Epithelial cell of prostate (primary cell): ENCODE measurements at regions not wholly inside any gene's neighbourhood (a gene's known extent, or its start where the extent isn't known, plus 50 kb on each side); places are given as distances from the start of the nearest gene placed in this dataset.

Experiments used
- DNase-seq: peaks from one replicate; pipeline ENCODE4 v3.0.0-alpha.2; 2011; ENCODE audit warnings: low read depth, low spot score
- H3K27ac ChIP-seq: fragments of 450-650 bp; 2 replicates; pipeline ENCODE4 v1.5.1; 2017; ENCODE audit warnings: mild to moderate bottlenecking

- H3K27ac ChIP-seq = no peak overlapping the region
- DNase-seq = no peak
Measured at GRCh38 chr10:25661632-25662031, 272.4 kb upstream of the MYO3A start.

GRCh38 chr10:25666276-25666675 is 267.8 kb upstream of the MYO3A start:
- no peak for DNase-seq
- no peak overlapping the region for H3K27ac ChIP-seq

DNA sequence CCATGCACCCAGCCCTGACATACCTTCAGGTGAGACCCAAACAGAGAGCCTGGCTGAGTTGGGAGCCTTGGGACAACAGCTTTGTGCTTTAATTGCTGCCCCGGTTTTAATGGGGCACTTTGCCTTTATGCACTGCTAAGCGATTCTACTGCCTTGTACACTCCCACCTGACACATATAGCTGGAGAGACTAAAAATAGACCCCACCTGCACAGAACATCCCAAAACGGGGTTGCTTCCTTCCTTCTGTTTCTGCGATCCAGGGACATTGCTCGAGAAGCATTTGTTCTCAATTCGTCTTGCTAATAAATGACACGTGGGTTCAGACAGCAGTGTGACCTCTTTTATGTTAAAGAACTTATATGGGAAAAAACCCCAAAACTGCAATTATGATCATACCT is 258.8 kb upstream of the MYO3A start:
- H3K27ac ChIP-seq = no peak overlapping the region
- DNase-seq = no peak

DNA sequence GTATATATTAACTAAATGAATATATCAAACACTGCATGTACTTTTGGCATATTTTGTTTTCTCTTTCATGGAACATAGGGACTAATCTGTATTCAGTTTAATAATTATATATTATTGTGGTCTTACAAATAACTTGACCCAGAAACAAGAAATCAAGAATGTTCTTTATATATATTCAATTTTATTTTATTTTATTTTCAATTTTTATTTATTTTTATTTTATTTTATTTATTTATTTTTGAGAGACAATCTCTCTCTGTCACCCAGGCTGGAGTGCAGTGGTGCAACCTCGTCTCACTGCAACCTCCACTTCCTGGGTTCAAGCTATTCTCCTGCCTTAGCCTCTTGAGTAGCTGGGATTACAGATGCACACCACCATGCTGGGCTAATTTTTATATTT is 258.4 kb upstream of the MYO3A start:
- H3K27ac ChIP-seq = no peak overlapping the region
- DNase-seq = no peak

DNA sequence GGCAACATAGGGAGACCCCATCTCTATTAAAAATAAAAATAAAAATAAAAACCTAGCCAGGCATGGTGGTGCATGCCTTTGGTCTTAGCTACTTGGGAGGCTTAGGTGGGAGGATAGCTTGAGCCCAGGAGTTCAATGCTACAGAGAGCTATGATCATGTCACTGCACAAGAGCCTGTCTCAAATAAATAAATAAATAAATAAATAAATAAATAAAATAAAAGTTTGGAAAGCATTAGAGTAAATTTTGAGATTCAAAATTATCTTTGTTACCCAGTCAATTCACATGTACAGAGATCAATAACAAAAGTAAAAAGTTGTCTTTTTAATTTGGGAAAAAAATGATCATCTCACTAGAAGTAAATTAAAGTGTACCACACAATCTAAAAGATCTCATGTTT is 255.8 kb upstream of the MYO3A start:
- no peak for DNase-seq
- no peak overlapping the region for H3K27ac ChIP-seq

DNA sequence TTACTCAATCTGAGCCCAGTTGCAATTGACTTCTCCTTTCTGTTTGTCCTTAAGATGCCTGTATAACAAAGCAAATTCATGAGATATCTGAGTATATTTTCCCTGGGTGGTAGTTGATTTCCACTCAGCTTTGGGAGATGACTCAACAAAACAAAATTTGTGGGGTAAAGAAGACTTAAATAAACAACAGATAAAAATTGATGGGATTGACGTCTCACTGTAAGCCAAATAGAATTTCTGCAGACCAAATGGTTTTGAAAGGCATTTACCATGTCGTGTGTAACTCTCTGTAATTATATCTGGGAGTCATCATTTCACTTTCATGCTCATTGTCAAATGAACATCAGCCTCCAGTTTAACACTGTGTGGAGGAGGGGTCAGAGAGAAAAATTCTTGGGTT is 255.4 kb upstream of the MYO3A start:
- no peak overlapping the region for H3K27ac ChIP-seq

GRCh38 chr10:25682203-25682851 is 251.7 kb upstream of the MYO3A start:
- no peak overlapping the region for H3K27ac ChIP-seq
- no peak for DNase-seq

More for the DNA sequence above, 255.4 kb upstream of the MYO3A start:
- no peak for DNase-seq

GRCh38 chr10:25683344-25683743 is 250.7 kb upstream of the MYO3A start:
- no peak for DNase-seq
- H3K27ac ChIP-seq = no peak overlapping the region

GRCh38 chr10:25687521-25687920 is 246.5 kb upstream of the MYO3A start:
- DNase-seq = no peak
- no peak overlapping the region for H3K27ac ChIP-seq

- no peak for DNase-seq
Measured at GRCh38 chr10:25689346-25690100, 244.5 kb upstream of the MYO3A start.

GRCh38 chr10:25692761-25693160 is 241.3 kb upstream of the MYO3A start:
- no peak for DNase-seq
- no peak overlapping the region for H3K27ac ChIP-seq

More at GRCh38 chr10:25689346-25690100, 244.5 kb upstream of the MYO3A start:
- no peak overlapping the region for H3K27ac ChIP-seq

DNA sequence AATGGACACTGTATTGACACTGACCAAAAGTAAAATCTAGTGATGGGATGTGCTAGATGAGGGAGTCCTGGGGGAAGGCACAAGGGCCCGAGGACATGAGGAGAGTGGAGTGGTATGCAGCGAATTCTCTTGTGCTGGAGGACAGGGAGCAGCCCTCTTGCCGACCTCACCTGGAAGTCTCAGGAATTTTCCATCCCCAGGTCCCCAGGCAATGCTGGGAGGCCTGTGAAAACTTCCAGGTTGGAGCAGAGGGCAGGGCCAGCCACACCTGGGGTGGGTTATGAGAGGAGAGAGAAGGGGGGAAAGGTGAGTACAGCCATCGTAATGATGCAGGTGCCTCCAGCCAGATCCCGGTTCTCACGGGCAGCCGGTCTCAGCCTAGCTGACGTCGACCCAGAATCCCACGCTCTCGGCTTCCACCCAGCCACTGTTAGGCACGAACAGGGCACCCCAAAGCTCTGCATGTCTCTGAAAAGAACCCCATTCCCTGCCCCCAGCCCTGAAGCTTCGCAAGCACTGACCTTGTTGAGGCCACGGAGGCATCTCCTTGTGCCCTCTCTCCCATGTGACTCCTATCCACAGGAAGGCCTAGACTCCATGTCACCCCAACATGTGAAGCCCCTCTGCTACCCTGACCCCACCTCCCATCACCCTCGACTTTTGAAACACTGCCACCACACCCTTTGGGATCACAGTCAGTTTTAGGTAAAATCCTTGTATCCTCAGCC is 239.7 kb upstream of the MYO3A start:
- no peak overlapping the region for H3K27ac ChIP-seq
- no peak for DNase-seq

DNA sequence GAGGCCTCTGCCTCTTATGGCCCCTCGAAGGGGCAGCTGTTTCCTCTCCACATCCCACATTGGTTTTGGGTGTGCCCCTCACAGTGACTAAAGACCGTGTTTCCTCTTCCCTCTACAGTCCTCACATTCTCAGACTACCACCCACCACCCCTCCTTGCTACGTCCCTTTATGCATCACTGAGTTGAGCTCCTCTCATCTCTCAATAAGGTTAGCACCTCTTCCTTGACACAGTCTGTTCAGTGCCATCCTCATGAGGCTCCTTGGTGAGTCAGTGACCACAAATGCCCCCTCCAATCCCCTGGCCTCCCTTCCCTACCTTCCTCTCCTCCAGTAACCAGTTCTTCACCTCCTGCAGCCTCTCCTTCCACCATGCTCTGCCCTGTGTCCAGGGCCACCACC is 239.1 kb upstream of the MYO3A start:
- DNase-seq = no peak
- no peak overlapping the region for H3K27ac ChIP-seq

DNA sequence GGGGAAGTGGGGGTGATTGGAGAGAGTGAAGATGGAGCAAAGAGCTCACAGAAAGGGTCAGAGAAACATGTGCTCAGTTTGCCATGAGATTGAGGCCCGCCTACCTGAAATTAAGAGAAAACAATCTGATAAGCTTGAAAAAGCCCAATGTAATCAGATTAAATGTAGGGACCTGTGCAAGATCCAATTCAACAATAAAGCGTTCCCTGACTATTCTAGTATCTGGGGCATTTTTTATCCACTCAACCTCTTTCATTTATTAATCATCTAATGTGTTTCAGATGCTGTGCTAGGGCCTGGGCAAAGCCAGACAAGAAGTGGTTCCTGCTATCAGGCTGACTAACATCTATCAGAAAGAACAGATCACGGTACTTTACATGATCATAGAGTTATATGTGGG is 238.4 kb upstream of the MYO3A start:
- no peak for DNase-seq
- H3K27ac ChIP-seq = no peak overlapping the region

- no peak overlapping the region for H3K27ac ChIP-seq
- no peak for DNase-seq
Measured at GRCh38 chr10:25696013-25696708, 237.9 kb upstream of the MYO3A start.

DNA sequence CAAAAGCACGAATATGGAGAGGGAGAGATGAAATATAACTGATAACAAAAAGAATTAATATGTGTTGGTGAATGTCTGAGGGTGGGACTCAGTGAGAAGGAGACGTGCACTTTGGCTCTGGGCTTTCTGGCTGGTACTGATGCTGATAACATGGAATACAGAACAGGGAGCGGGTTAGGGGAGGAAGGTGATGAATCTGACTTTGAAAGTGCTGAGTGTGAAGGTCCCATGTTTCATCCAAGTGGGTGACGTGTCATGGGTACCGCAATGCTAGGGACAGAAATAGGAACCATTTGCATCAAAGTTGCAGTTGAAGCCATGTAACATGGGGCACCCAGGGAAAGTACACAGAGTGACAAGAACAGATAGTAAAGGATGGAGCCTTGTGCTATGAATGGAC is 236.6 kb upstream of the MYO3A start:
- DNase-seq = no peak
- H3K27ac ChIP-seq = no peak overlapping the region

- DNase-seq = no peak
Measured at GRCh38 chr10:25698638-25699037, 235.4 kb upstream of the MYO3A start.

DNA sequence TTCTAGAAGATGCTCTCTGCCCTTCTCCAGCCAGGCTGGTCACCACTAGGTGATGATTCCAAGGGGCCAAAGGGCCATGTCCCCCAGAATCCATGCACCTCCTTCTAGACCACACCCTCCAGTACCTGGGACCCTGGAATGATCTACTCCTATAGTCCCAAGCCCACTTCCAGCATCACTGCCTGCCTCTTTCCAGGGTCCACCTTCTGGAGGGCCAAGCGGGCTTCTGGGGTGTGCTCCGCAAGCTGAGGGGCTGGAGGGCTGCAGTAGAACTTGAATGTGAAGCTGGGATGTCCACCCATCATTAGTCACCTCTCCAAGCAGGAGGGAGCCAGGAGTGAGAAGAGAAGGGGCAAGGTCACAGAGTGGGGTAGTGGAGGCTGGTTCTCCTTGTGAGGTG is 234.4 kb upstream of the MYO3A start:
- H3K27ac ChIP-seq = no peak overlapping the region
- DNase-seq = no peak

More at GRCh38 chr10:25698638-25699037, 235.4 kb upstream of the MYO3A start:
- H3K27ac ChIP-seq = no peak overlapping the region

DNA sequence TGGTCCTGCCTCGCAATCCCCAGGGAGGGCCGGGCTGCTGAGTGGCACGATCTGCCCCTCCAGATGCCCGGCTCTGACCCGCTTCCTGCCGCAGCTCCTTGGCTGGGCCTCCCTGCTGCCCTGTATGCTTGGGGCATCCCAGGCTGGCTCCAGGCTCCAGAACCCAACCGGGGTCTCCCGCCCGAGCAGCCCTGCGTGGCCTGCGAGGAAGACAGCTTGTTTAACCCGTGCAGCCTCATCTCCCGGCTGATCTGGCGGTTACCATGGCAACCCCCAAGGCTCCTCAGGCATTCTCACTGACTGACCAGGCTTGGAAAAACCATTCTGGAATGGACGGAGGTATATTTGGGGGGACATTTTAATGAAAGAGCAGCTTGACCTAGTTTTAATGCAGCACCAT is 232.4 kb upstream of the MYO3A start:
- H3K27ac ChIP-seq = no peak overlapping the region
- DNase-seq = no peak

GRCh38 chr10:25704622-25705021 is 229.4 kb upstream of the MYO3A start:
- no peak for DNase-seq
- no peak overlapping the region for H3K27ac ChIP-seq

DNA sequence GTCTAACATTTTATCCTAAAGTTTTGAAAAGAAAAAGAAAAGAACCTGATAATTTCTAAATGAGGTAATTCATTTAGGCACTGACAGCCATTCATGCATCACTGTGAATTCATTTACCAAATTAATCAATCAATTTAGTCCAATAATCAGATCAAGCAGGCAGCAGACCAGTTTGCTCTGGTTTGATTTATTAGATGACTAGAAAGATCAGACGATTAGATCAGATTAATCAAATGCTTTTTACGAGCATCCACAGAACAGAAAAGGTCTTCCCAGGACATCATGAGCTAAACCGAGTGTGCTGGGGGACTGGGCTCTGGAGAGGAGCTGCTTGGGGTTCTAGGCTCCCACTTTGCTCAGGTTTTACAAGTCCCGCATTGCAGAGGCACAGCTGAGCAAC is 226.5 kb upstream of the MYO3A start:
- H3K27ac ChIP-seq = no peak overlapping the region
- no peak for DNase-seq
